CD4-positive, CD25-positive, alpha-beta regulatory T cell (primary cell): ENCODE measurements at regions not wholly inside any gene's neighbourhood (a gene's known extent, or its start where the extent isn't known, plus 50 kb on each side); places are given as distances from the start of the nearest gene placed in this dataset.

ENCODE experiments used
- ATAC-seq, 2 donors: fragments of 150-1000 bp; cut with Tn5 transposase; one replicate each; pipeline ENCODE4 v1.10.0; 2021; ENCODE audit warnings: low read depth in 2 of 2, moderate number of reproducible peaks in 2 of 2, moderate library complexity in 1 of 2
- DNase-seq, 3 donors: peaks; one replicate each; pipeline versions ENCODE4 v3.0.0 to v3.0.0-alpha.2; 2012 to 2022; ENCODE audit warnings: mixed read lengths in 1 of 3
- H3K27ac ChIP-seq: one replicate; pipeline ENCODE4 v1.7.0; 2013; ENCODE audit warnings: mild to moderate bottlenecking, low read length; ENCODE audit not compliant: insufficient read depth, poor library complexity, severe bottlenecking
- H3K27me3 ChIP-seq: one replicate; pipeline ENCODE4 v1.7.0; 2013; ENCODE audit warnings: low read length; ENCODE audit not compliant: control insufficient read depth, insufficient read depth
- H3K36me3 ChIP-seq: one replicate; pipeline ENCODE4 v1.7.0; 2013; ENCODE audit warnings: mild to moderate bottlenecking, low read length, moderate library complexity; ENCODE audit not compliant: control insufficient read depth, insufficient read depth
- H3K4me1 ChIP-seq: 2 replicates; pipeline ENCODE4 v1.7.0; 2013; ENCODE audit warnings: mild to moderate bottlenecking, low read length; ENCODE audit not compliant: insufficient read depth, control insufficient read depth, poor library complexity, severe bottlenecking
- H3K4me3 ChIP-seq: one replicate; pipeline ENCODE4 v1.7.0; 2013; ENCODE audit warnings: low read depth, mild to moderate bottlenecking, low read length, moderate library complexity
- H3K9me3 ChIP-seq, 2 experiments: 1 replicate in 1 of 2; 2 replicates in 1 of 2; pipeline ENCODE4 v1.7.0; 2013; ENCODE audit warnings: low read length in 2 of 2, mild to moderate bottlenecking in 1 of 2, moderate library complexity in 1 of 2; ENCODE audit not compliant: control insufficient read depth in 2 of 2
- H3K27ac Mint-ChIP-seq, 3 donors: one replicate each; pipeline ENCODE4 v1.8.0; 2020 to 2022; ENCODE audit warnings: mild to moderate bottlenecking in 3 of 3, mixed read lengths in 3 of 3, moderate library complexity in 2 of 3
- H3K27me3 Mint-ChIP-seq: one replicate; pipeline ENCODE4 v1.8.0; 2022; ENCODE audit warnings: mild to moderate bottlenecking, mixed read lengths
- H3K36me3 Mint-ChIP-seq: one replicate; pipeline ENCODE4 v1.8.0; 2020; ENCODE audit warnings: mixed read lengths
- H3K4me1 Mint-ChIP-seq, 4 donors: one replicate each; pipeline ENCODE4 v1.8.0; 2020 to 2022; ENCODE audit warnings: mixed read lengths in 4 of 4, mild to moderate bottlenecking in 1 of 4
- H3K4me3 Mint-ChIP-seq, 4 donors: one replicate each; pipeline ENCODE4 v1.8.0; 2020 to 2022; ENCODE audit warnings: mild to moderate bottlenecking in 4 of 4, mixed read lengths in 4 of 4, moderate library complexity in 3 of 4
- H3K9me3 Mint-ChIP-seq, 7 donors: one replicate each; pipeline ENCODE4 v1.8.0; 2020 to 2022; ENCODE audit warnings: mixed read lengths in 7 of 7, mild to moderate bottlenecking in 3 of 7, moderate library complexity in 2 of 7

DNA sequence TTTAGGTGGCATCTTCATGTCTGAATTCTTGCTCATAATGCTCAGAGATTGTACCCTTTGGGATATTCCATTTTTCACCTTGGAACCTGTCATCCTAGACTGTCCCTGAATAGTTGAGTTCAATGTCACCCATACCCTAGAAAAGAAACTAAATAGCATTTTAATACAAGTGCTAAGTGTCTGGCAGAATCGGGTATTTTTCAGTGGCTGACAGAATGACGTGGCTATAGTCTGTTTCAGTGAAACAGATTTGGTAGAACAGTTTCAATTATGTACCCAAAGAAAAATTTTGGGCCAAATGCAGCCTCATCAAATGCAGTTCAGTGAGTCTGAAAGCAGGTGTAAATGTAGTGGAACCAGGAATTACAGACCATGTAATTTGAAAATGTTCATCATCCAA lies 1041.2 kb downstream of the DTWD2 start:
- Histone ChIP-seq H3K36me3 (no peaks in the 10 kb centered on the region), H3K27me3 (no peaks in the 10 kb centered on the region), H3K27ac (no peak overlapping the region), H3K4me3 (no peak overlapping the region), H3K4me1 (no peaks in the 10 kb centered on the region), H3K9me3 (no peaks in the 10 kb centered on the region)
- H3K27ac Mint-ChIP-seq = no peak overlapping the region
- DNase-seq (no peak), ATAC-seq (no peak)
- H3K4me1 Mint-ChIP-seq = no peaks in the 10 kb centered on the region
- no peaks in the 10 kb centered on the region for H3K27me3 Mint-ChIP-seq
- peaks cover 0 to 8% (median 6%) of the 10 kb centered on the region in 7 donors for H3K9me3 Mint-ChIP-seq
- H3K4me3 Mint-ChIP-seq = no peak overlapping the region
- H3K36me3 Mint-ChIP-seq = no peaks in the 10 kb centered on the region

DNA sequence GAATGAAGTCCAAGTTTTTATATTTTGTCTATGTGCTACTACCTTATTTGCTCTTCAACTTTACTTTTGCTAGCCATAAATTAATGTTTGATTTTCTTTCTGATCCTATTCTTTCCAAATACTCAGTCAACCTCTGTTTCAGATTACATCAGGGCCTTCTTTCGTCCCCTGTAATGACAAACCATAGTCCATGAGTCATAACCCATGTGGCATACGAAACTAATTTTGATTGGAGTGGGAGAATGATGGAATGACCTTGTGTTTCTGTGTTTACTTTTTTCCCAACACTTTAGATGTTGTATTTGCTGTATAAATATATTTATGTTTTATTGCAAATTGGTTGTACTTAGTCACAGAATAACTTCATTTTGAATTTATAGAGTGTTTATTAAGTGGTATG lies 1043.1 kb downstream of the DTWD2 start:
- Histone ChIP-seq H3K9me3 (peaks cover 0 to 8% of the 10 kb centered on the region in 2 experiments), H3K27ac (no peak overlapping the region), H3K4me3 (no peak overlapping the region), H3K27me3 (no peaks in the 10 kb centered on the region), H3K4me1 (no peaks in the 10 kb centered on the region), H3K36me3 (no peaks in the 10 kb centered on the region)
- Mint-ChIP-seq H3K36me3 (no peaks in the 10 kb centered on the region), H3K9me3 (peaks cover 0 to 12% (median 8%) of the 10 kb centered on the region in 7 donors), H3K27me3 (no peaks in the 10 kb centered on the region), H3K27ac (no peak overlapping the region), H3K4me1 (no peaks in the 10 kb centered on the region), H3K4me3 (no peak overlapping the region)
- DNase-seq (no peak), ATAC-seq (no peak)

- H3K27ac ChIP-seq = no peak overlapping the region
- DNase-seq = no peak
- H3K27me3 ChIP-seq = no peaks in the 10 kb centered on the region
- Mint-ChIP-seq H3K27ac (no peak overlapping the region), H3K36me3 (no peaks in the 10 kb centered on the region), H3K27me3 (no peaks in the 10 kb centered on the region), H3K4me3 (no peak overlapping the region), H3K4me1 (no peaks in the 10 kb centered on the region), H3K9me3 (peaks cover 0 to 18% (median 7%) of the 10 kb centered on the region in 7 donors)
- no peaks in the 10 kb centered on the region for H3K36me3 ChIP-seq
- peaks cover 0 to 10% of the 10 kb centered on the region in 2 experiments for H3K9me3 ChIP-seq
- ATAC-seq = no peak
- no peaks in the 10 kb centered on the region for H3K4me1 ChIP-seq
- H3K4me3 ChIP-seq = no peak overlapping the region
Measured at GRCh38 chr5:117943541-117943940, 1044.8 kb downstream of the DTWD2 start.

- Histone ChIP-seq H3K4me1 (no peaks in the 10 kb centered on the region), H3K4me3 (no peak overlapping the region), H3K27ac (no peak overlapping the region), H3K36me3 (no peaks in the 10 kb centered on the region), H3K27me3 (no peaks in the 10 kb centered on the region), H3K9me3 (peaks cover 0 to 10% of the 10 kb centered on the region in 2 experiments)
- Mint-ChIP-seq H3K27me3 (no peaks in the 10 kb centered on the region), H3K9me3 (peaks cover 0 to 23% (median 7%) of the 10 kb centered on the region in 7 donors), H3K4me1 (no peaks in the 10 kb centered on the region), H3K4me3 (no peak overlapping the region), H3K27ac (no peak overlapping the region), H3K36me3 (no peaks in the 10 kb centered on the region)
- no peak for ATAC-seq
- DNase-seq = no peak
Measured at GRCh38 chr5:117942861-117943519, 1045.4 kb downstream of the DTWD2 start.

DNA sequence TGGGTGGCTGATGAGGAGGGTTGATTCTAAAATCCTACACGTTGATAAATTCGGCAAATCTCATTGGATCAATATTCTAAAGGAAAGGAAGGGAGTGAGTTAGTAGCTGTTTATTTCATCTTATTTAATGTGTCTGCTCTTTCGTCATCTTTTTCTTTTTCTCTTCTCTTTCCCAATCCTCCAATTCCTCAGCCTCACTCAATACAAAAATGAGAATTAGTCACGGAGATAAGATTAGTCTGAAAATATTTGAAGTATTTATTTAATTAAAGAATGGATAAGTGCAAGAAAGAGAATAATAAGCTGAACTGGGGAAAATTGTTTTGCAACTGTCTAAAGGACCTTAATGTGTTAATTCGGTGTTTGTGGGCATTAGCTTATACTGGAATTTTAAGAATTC lies 1095.1 kb downstream of the DTWD2 start:
- no peak overlapping the region for H3K4me3 ChIP-seq
- H3K36me3 Mint-ChIP-seq = no peaks in the 10 kb centered on the region
- ATAC-seq (no peak), DNase-seq (no peak)
- H3K9me3 ChIP-seq = no peaks in the 10 kb centered on the region
- no peaks in the 10 kb centered on the region for H3K36me3 ChIP-seq
- H3K27ac Mint-ChIP-seq = no peak overlapping the region
- no peak overlapping the region for H3K27ac ChIP-seq
- peaks cover 0 to 8% (median 2%) of the 10 kb centered on the region in 7 donors for H3K9me3 Mint-ChIP-seq
- H3K4me1 Mint-ChIP-seq = no peaks in the 10 kb centered on the region
- peak overlapping the region in 1 of 4 donors; percentile 38 for H3K4me3 Mint-ChIP-seq
- H3K27me3 ChIP-seq = no peaks in the 10 kb centered on the region
- no peaks in the 10 kb centered on the region for H3K4me1 ChIP-seq
- H3K27me3 Mint-ChIP-seq = no peaks in the 10 kb centered on the region

DNA sequence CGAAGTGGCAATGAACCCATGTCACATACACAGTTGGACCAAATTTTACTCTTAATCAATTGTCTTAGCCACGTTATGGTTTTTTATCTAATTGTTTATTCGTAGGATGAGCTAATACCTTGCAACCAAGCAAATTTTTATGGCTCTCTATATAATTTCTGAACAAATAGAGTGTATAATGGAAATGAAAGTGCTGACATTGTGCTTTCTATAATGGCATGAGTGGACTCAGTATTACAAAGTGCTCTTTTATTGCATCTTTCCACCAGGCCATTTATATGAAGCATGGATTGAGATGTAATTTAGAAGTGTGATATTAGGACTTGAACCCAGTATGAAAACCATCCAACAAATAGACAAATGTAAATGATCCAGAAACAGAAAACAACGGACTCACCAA lies 1096.0 kb downstream of the DTWD2 start:
- Histone ChIP-seq H3K9me3 (no peaks in the 10 kb centered on the region), H3K4me1 (no peaks in the 10 kb centered on the region), H3K4me3 (no peak overlapping the region), H3K27ac (no peak overlapping the region), H3K27me3 (no peaks in the 10 kb centered on the region), H3K36me3 (no peaks in the 10 kb centered on the region)
- Mint-ChIP-seq H3K4me1 (no peaks in the 10 kb centered on the region), H3K4me3 (no peak overlapping the region), H3K27me3 (no peaks in the 10 kb centered on the region), H3K36me3 (no peaks in the 10 kb centered on the region), H3K27ac (no peak overlapping the region), H3K9me3 (peaks cover 0 to 13% (median 4%) of the 10 kb centered on the region in 7 donors)
- DNase-seq (no peak), ATAC-seq (no peak)

GRCh38 chr5:117889596-117889995 lies 1098.8 kb downstream of the DTWD2 start:
- H3K27ac ChIP-seq = no peak overlapping the region
- H3K4me3 Mint-ChIP-seq = no peak overlapping the region

GRCh38 chr5:117888688-117889087 lies 1099.7 kb downstream of the DTWD2 start:
- H3K4me1 ChIP-seq = no peaks in the 10 kb centered on the region
- Mint-ChIP-seq H3K4me3 (peak overlapping the region in 1 of 4 donors; percentile 8), H3K9me3 (peaks cover 1 to 10% (median 8%) of the 10 kb centered on the region in 7 donors), H3K36me3 (no peaks in the 10 kb centered on the region), H3K27me3 (no peaks in the 10 kb centered on the region), H3K27ac (no peak overlapping the region), H3K4me1 (no peaks in the 10 kb centered on the region)
- H3K9me3 ChIP-seq = peaks cover 0 to 3% of the 10 kb centered on the region in 2 experiments
- no peaks in the 10 kb centered on the region for H3K36me3 ChIP-seq
- no peaks in the 10 kb centered on the region for H3K27me3 ChIP-seq
- no peak for ATAC-seq
- peak in 1 of 3 donors; percentile 0 for DNase-seq
- H3K4me3 ChIP-seq = no peak overlapping the region
- no peak overlapping the region for H3K27ac ChIP-seq

More at GRCh38 chr5:117889596-117889995, 1098.8 kb downstream of the DTWD2 start:
- Histone ChIP-seq H3K4me3 (no peak overlapping the region), H3K4me1 (no peaks in the 10 kb centered on the region), H3K9me3 (peaks cover 0 to 3% of the 10 kb centered on the region in 2 experiments), H3K27me3 (no peaks in the 10 kb centered on the region), H3K36me3 (no peaks in the 10 kb centered on the region)
- no peaks in the 10 kb centered on the region for H3K36me3 Mint-ChIP-seq
- ATAC-seq (no peak), DNase-seq (no peak)
- H3K4me1 Mint-ChIP-seq = no peaks in the 10 kb centered on the region
- no peaks in the 10 kb centered on the region for H3K27me3 Mint-ChIP-seq
- peaks cover 0 to 10% (median 9%) of the 10 kb centered on the region in 7 donors for H3K9me3 Mint-ChIP-seq
- no peak overlapping the region for H3K27ac Mint-ChIP-seq
